GM12878 (cell line): ENCODE measurements at regions not wholly inside any gene's neighbourhood (a gene's known extent, or its start where the extent isn't known, plus 50 kb on each side); places are given as distances from the start of the nearest gene placed in this dataset.

Source experiments
- ATAC-seq: fragments of 200-7000 bp; cut with Tn5 transposase; 3 replicates; pipeline ENCODE4 v1.9.1; 2020; ENCODE audit warnings: mild to moderate bottlenecking, moderate library complexity
- BruUV-seq: library from RNA; stranded (reverse); fragments of 400-500 nt; replicated peaks from 2 replicates; lab custom pipeline; 2021; lab: Mats Ljungman, UMichigan
- CTCF ChIA-PET: fragments of 300-600 bp; sonication (Branson Sonifier 250); formaldehyde crosslinking; extraction: SDS; loops from one replicate; lab custom pipeline; 2021; ENCODE audit warnings: inconsistent platforms; lab: Yijun Ruan, JAX
- POLR2A ChIA-PET: fragments of 350-600 bp; formaldehyde crosslinking; extraction: SDS; loops from one replicate; lab custom pipeline; 2021; ENCODE audit warnings: inconsistent platforms; lab: Charles Lee
- RAD21 ChIA-PET: fragments of 300-600 bp; sonication (Branson Sonifier 250); formaldehyde crosslinking; loops from one replicate; lab custom pipeline; 2023; ENCODE audit warnings: antibody characterized with exemption; ENCODE audit not compliant: unreplicated experiment; lab: Charles Lee
- SMC1A ChIA-PET: fragments of 300-600 bp; sonication (Branson Sonifier 250); formaldehyde crosslinking; loops from one replicate; lab custom pipeline; 2023; ENCODE audit not compliant: unreplicated experiment, uncharacterized antibody; lab: Charles Lee
- DNase-seq: peaks from one replicate; pipeline ENCODE4 v3.0.0-alpha.2; 2011; ENCODE audit warnings: low read depth, low spot score
- FAIRE-seq: peaks from 3 replicates; lab custom pipeline; 2011; peaks lifted over from hg19 to GRCh38; lab: Jason Lieb, UNC
- H2AFZ ChIP-seq: 2 replicates; pipeline ENCODE4 v1.6.0; 2011; ENCODE audit warnings: low read depth, low read length, control low read depth; ENCODE audit not compliant: control insufficient read depth
- H3K27ac ChIP-seq: 2 replicates; pipeline ENCODE4 v1.5.1; 2011; ENCODE audit warnings: control low read depth; ENCODE audit not compliant: control insufficient read depth, insufficient read depth
- H3K27me3 ChIP-seq, 2 experiments: replicated peaks in 1 of 2; 2 replicates each; pipeline versions ENCODE4 v1.6.0 to v1.6.1; 2011; ENCODE audit warnings: low read length in 1 of 2; ENCODE audit not compliant: control insufficient read depth in 2 of 2, insufficient read depth in 2 of 2
- H3K36me3 ChIP-seq, 2 experiments: 2 replicates each; pipeline ENCODE4 v1.5.1; 2011; ENCODE audit warnings: low read length in 1 of 2; ENCODE audit not compliant: control insufficient read depth in 2 of 2, insufficient read depth in 2 of 2
- H3K4me1 ChIP-seq: 2 replicates; pipeline ENCODE4 v1.6.1; 2011; ENCODE audit warnings: mild to moderate bottlenecking, low read length, moderate library complexity, mixed read lengths; ENCODE audit not compliant: control insufficient read depth, insufficient read depth
- H3K4me2 ChIP-seq: 2 replicates; pipeline ENCODE4 v1.6.0; 2011; ENCODE audit warnings: control low read depth; ENCODE audit not compliant: control insufficient read depth, insufficient read depth
- H3K4me3 ChIP-seq: fragments of 200-600 bp; sonication (generic); 2 replicates; pipeline ENCODE4 v1.5.1; 2016
- H3K79me2 ChIP-seq: 2 replicates; pipeline ENCODE4 v1.6.0; 2011; ENCODE audit warnings: low read length; ENCODE audit not compliant: control insufficient read depth, insufficient read depth
- H3K9ac ChIP-seq: 2 replicates; pipeline ENCODE4 v1.8.0; 2011; ENCODE audit warnings: low read length, control low read depth, mixed read lengths; ENCODE audit not compliant: control insufficient read depth, insufficient read depth
- H3K9me3 ChIP-seq: replicated peaks from 3 replicates; pipeline ENCODE4 v1.5.1; 2011; ENCODE audit warnings: mild to moderate bottlenecking, low read length; ENCODE audit not compliant: control insufficient read depth, insufficient read depth
- H4K20me1 ChIP-seq: 2 replicates; pipeline ENCODE4 v1.6.0; 2011; ENCODE audit not compliant: control insufficient read depth, insufficient read depth
- BMI1 ChIP-seq: fragments of 450-650 bp; IDR thresholded peaks from 2 replicates; pipeline ENCODE4 v1.6.1; 2016; ENCODE audit warnings: mild to moderate bottlenecking, moderate library complexity, borderline replicate concordance
- CBX5 ChIP-seq: sonication (generic); IDR thresholded peaks from 2 replicates; pipeline ENCODE4 v1.6.1; 2016; ENCODE audit warnings: low read depth, moderate library complexity, mild to moderate bottlenecking, inconsistent platforms
- GATAD2B ChIP-seq: fragments of 450-650 bp; conservative IDR thresholded peaks from 2 replicates; pipeline ENCODE4 v1.6.1; 2017; ENCODE audit warnings: low read depth, mild to moderate bottlenecking, moderate library complexity
- KLF5 ChIP-seq: fragments of 450-650 bp; IDR thresholded peaks from 2 replicates; pipeline ENCODE4 v1.6.1; 2014; ENCODE audit warnings: mild to moderate bottlenecking; ENCODE audit not compliant: partially characterized antibody
- MEF2B ChIP-seq: fragments of 450-650 bp; IDR thresholded peaks from 2 replicates; pipeline ENCODE4 v1.6.1; 2018; ENCODE audit warnings: mild to moderate bottlenecking, moderate library complexity; ENCODE audit not compliant: partially characterized antibody, poor library complexity, severe bottlenecking
- MTA2 ChIP-seq: fragments of 450-650 bp; IDR thresholded peaks from 2 replicates; pipeline ENCODE4 v1.6.1; 2016; ENCODE audit warnings: low read depth, mild to moderate bottlenecking, moderate library complexity
- RUNX3 ChIP-seq: IDR thresholded peaks from 2 replicates; pipeline ENCODE4 v1.6.1; 2012; ENCODE audit warnings: low read length, inconsistent platforms
- SREBF1 ChIP-seq: IDR thresholded peaks from 2 replicates; pipeline ENCODE4 v1.6.1; 2012; ENCODE audit warnings: mild to moderate bottlenecking, low read length
- USF1 ChIP-seq: IDR thresholded peaks from 2 replicates; pipeline ENCODE4 v1.6.1; 2011; ENCODE audit warnings: borderline replicate concordance, low read depth, mild to moderate bottlenecking, moderate library complexity, mixed read lengths, low read length; ENCODE audit not compliant: insufficient read depth; ENCODE audit errors: extremely low read length
- ZBED1 ChIP-seq: IDR thresholded peaks from 2 replicates; pipeline ENCODE4 v1.6.1; 2016; ENCODE audit warnings: borderline replicate concordance
- ZBTB4 ChIP-seq: fragments of 450-650 bp; formaldehyde crosslinking; IDR thresholded peaks from 2 replicates; pipeline ENCODE4 v1.4.0; 2022; ENCODE audit warnings: mild to moderate bottlenecking, moderate library complexity
- ZNF622 ChIP-seq: fragments of 450-650 bp; IDR thresholded peaks from 2 replicates; pipeline ENCODE4 v1.6.1; 2017; ENCODE audit warnings: mild to moderate bottlenecking, inconsistent platforms
- WGBS: methylation state at CpG from one replicate; pipeline ENCODE4 v1.1.6; 2016; ENCODE audit warnings: low lambda C conversion rate; ENCODE audit not compliant: insufficient replicate concordance, insufficient coverage; ENCODE audit errors: missing lambda C conversion rate; 5-methylcytosine and 5-hydroxymethylcytosine counted together
- in situ Hi-C: fragments of 300-500 bp; cut with MboI; formaldehyde crosslinking; loops from 9 replicates; pipeline ENCODE4 v1.14.3; 2018; ENCODE audit warnings: mixed read lengths
- intact Hi-C: fragments of 100-400 bp; cut with micrococcal nuclease; formaldehyde crosslinking; loops from one replicate; pipeline ENCODE4 v1.14.2; 2022; ENCODE audit not compliant: unreplicated experiment
- TF ChIP-seq, protein P1 (sequence below), 3 experiments: IDR thresholded peaks in 2 of 3; conservative IDR thresholded peaks in 1 of 3; 2 replicates each; pipeline ENCODE4 v1.5.1; 2011; ENCODE audit warnings: low read depth in 3 of 3, low read length in 3 of 3, mild to moderate bottlenecking in 3 of 3, control low read depth in 2 of 3, moderate library complexity in 2 of 3, inconsistent platforms in 1 of 3, mixed read lengths in 1 of 3; ENCODE audit not compliant: control insufficient read depth in 2 of 3, insufficient read depth in 1 of 3; ENCODE audit errors: extremely low read depth in 1 of 3

DNA sequence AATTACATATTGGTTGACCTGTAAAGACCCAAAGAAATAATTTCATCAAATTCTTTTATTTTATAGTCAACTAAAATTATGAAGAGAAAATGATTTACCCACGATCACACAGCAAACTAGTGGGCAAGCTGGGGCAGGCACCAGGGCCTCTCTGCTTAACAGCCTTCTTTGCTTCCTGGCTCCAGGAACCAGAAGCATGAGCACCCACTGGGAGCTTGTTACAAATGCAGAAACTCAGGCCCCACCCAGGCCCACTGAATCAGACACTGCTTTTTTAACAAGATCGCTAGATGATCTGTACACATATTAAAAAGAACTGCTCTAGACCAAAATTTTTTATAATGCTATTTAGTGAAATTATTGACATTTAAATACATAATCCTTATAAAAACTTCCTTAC lies 95.0 kb downstream of the GEMIN8 start:
- intact Hi-C loops (no loop called here), in situ Hi-C loops (no loop called here)
- ATAC-seq (no peak), DNase-seq (no peak), FAIRE-seq (no peak)
- no peaks in the 10 kb centered on the region for H3K36me3 ChIP-seq
- ChIA-PET POLR2A (interaction anchor here (0.6 kb wide), 1 partner anchor 13 kb away, joined by 4 read pairs; no protein-coding TSS in a partner anchor), RAD21 (no interaction called here), SMC1A (no interaction called here), CTCF (no interaction called here)
- no peaks in the 10 kb centered on the region for H3K4me1 ChIP-seq
- peaks cover 5 to 12% of the 10 kb centered on the region in 2 experiments for H3K27me3 ChIP-seq
- TF ChIP-seq MTA2 (no peak), BMI1 (no peak), ZBED1 (no peak), SREBF1 (no peak)
- no peaks in the 10 kb centered on the region for H4K20me1 ChIP-seq
- H3K79me2 ChIP-seq: no peaks in the 10 kb centered on the region
- WGBS: 66% methylated on average over 2 of the region's 2 CpGs
- no peaks in the 10 kb centered on the region; the same call in 2 of the 3 replicates for H3K9me3 ChIP-seq
- no peak overlapping the region for H3K4me2 ChIP-seq
- H3K9ac ChIP-seq: no peak overlapping the region
- H3K27ac ChIP-seq: no peak overlapping the region
- no peak overlapping the region for H2AFZ ChIP-seq
- no peak overlapping the region for H3K4me3 ChIP-seq
- no TSS peak for BruUV-seq

DNA sequence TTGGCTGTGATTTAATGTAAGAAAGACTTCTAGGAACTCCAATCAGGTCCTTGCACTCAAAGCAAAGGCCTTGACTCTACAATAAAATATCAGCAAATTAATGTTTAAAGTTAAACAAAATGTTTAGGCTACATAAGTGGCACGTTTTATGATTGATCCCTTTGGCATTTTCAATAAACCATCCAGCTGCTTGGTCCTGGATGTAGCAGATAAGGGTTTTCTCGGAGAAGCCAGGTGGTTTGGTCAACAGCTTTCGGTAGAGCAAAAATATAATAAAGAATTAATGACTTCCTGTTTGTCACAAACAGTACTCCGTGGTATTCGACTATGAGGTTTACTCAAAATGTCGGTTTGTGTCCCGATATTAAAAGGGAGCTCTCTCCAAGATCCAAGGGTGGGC lies 95.8 kb downstream of the GEMIN8 start:
- POLR2A ChIA-PET: no interaction called here
- TF ChIP-seq ZBTB4 (no peak), CBX5 (no peak), RUNX3 (no peak), MEF2B (no peak), ZNF622 (no peak), USF1 (no peak), GATAD2B (no peak), KLF5 (no peak)
- TF ChIP-seq, protein P1, sequence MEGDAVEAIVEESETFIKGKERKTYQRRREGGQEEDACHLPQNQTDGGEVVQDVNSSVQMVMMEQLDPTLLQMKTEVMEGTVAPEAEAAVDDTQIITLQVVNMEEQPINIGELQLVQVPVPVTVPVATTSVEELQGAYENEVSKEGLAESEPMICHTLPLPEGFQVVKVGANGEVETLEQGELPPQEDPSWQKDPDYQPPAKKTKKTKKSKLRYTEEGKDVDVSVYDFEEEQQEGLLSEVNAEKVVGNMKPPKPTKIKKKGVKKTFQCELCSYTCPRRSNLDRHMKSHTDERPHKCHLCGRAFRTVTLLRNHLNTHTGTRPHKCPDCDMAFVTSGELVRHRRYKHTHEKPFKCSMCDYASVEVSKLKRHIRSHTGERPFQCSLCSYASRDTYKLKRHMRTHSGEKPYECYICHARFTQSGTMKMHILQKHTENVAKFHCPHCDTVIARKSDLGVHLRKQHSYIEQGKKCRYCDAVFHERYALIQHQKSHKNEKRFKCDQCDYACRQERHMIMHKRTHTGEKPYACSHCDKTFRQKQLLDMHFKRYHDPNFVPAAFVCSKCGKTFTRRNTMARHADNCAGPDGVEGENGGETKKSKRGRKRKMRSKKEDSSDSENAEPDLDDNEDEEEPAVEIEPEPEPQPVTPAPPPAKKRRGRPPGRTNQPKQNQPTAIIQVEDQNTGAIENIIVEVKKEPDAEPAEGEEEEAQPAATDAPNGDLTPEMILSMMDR (IDR thresholded peaks at IDR 0.05 in 2 of 3, conservative IDR thresholded peaks at IDR 0.05 in 1 of 3; ENCODE audit: control insufficient read depth in 2 of 3, extremely low read depth in 1 of 3, insufficient read depth in 1 of 3, low read depth in 3 of 3, low read length in 3 of 3): no peak

More for the DNA sequence above, 95.8 kb downstream of the GEMIN8 start:
- Histone ChIP-seq H3K4me2 (no peak overlapping the region), H3K9ac (no peak overlapping the region), H2AFZ (no peak overlapping the region), H3K4me1 (no peaks in the 10 kb centered on the region), H3K79me2 (no peaks in the 10 kb centered on the region), H3K27ac (no peak overlapping the region), H3K36me3 (no peaks in the 10 kb centered on the region), H4K20me1 (no peaks in the 10 kb centered on the region), H3K27me3 (peaks cover 5 to 7% of the 10 kb centered on the region in 2 experiments), H3K4me3 (no peak overlapping the region), H3K9me3 (no peaks in the 10 kb centered on the region; the same call in 2 of the 3 replicates)
- no TSS peak for BruUV-seq
- DNase-seq (no peak), ATAC-seq (no peak), FAIRE-seq (no peak)
- RAD21 ChIA-PET: no interaction called here
- intact Hi-C loops (no loop called here), in situ Hi-C loops (no loop called here)
- CTCF ChIA-PET: interaction anchor here (0.6 kb wide), 1 partner anchor 524 kb away, joined by 3 read pairs; no protein-coding TSS in a partner anchor
- SMC1A ChIA-PET: no interaction called here
- WGBS: 38% methylated on average over 7 of the region's 7 CpGs
